ENCODE measurements at regions not wholly inside any gene's neighbourhood (a gene's known extent, or its start where the extent isn't known, plus 50 kb on each side); places are given as distances from the start of the nearest gene placed in this dataset.

DNA sequence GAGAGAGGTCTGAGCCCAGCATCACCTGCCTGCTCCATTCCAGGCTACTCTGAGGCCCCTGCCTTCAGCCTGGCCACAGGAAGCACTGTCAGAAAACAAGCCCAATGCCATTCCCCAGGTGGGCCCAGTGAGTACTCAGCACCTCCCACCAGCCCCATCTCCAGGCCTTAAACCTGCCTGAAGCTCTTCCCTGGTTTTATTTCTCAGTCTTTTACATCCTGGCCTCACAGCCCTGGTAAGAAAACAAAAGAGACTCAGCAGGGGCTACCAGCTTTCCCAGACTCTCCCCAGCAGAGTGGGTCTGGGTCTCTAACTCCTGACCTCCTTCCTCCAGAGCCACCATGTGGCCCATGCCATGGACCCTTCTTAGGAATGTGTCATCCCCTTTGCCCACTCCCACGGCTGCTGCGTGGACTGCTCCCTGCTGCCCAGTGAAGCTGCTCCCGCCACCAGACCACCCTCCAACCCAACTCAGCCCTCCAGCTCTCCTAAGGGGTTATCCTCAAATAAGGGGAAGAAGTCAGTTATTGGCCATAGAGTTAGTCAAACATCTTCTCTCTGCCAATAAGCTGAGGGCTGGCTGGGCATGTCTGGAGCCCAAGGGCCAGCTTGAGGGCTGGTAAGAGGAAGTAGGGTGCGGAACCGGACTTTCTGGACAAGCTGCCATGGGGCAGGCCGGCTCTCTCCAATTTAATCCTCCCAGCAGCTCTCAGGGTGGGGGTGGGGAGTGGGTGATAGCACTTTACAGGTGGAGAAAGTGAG, 116.7 kb upstream of the LINGO1 start:
- Mint-ChIP-seq H3K4me3 (ENCODE audit: unreplicated experiment) (no peak overlapping the region), H3K27me3 (ENCODE audit: unreplicated experiment) (peaks cover 17% of the 10 kb centered on the region), H3K4me1 (ENCODE audit: unreplicated experiment) (peaks cover 3% of the 10 kb centered on the region), H3K36me3 (ENCODE audit: unreplicated experiment) (no peaks in the 10 kb centered on the region), H3K27ac (ENCODE audit: unreplicated experiment) (no peak overlapping the region), H3K9me3 (ENCODE audit: unreplicated experiment) (no peaks in the 10 kb centered on the region)
- TF ChIP-seq, protein P1, sequence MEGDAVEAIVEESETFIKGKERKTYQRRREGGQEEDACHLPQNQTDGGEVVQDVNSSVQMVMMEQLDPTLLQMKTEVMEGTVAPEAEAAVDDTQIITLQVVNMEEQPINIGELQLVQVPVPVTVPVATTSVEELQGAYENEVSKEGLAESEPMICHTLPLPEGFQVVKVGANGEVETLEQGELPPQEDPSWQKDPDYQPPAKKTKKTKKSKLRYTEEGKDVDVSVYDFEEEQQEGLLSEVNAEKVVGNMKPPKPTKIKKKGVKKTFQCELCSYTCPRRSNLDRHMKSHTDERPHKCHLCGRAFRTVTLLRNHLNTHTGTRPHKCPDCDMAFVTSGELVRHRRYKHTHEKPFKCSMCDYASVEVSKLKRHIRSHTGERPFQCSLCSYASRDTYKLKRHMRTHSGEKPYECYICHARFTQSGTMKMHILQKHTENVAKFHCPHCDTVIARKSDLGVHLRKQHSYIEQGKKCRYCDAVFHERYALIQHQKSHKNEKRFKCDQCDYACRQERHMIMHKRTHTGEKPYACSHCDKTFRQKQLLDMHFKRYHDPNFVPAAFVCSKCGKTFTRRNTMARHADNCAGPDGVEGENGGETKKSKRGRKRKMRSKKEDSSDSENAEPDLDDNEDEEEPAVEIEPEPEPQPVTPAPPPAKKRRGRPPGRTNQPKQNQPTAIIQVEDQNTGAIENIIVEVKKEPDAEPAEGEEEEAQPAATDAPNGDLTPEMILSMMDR (IDR thresholded peaks at IDR 0.05): no peak
- no peak for DNase-seq (ENCODE audit: extremely low spot score, unreplicated experiment)

DNA sequence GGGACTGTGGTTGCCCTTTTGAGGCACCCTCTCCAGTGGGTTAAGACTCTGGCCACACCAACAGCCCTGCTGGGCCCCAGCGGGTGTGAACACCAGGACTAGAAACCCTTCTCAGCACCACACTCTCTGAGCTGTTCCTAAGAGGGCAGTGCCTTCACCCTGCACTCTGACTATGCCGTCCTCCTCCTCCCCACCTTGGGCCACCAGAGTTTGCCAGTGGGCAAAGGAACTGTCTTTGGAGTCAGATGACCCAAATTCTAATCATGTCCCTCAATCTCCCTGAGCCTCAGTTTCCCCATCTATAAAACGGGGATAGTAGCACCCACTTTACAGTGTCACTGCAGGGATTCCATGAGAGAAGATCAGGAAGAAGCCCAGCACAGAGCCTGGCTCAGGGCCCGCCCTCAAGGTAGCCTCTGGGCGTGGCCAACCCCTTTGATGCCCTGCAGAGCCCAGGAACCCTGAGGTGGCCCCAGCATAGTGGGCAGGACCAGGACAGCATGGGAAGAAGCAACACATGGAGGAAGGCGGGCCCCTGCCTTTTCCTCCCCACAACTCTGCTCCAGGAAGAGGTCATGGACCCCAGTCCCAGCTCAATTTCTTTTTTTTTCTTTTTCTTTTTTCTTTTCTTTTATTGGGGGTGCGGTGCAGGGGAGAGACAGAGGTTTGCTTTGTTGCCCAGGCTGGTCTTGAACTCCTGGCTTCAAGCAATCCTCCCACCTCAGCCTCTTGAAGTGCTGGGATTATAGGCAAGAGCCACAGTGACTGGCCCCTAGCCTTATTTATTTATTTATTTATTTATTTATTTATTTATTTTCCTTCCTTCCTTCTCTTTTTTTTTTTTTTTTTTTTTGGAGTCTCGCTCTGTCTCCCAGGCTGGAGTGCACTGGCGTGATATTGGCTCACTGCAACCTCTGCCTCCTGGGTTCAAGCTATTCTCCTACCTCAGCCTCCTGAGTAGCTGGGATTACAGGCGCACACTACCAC, 115.7 kb upstream of the LINGO1 start:
- Mint-ChIP-seq H3K4me1 (ENCODE audit: unreplicated experiment) (peaks cover 3% of the 10 kb centered on the region), H3K9me3 (ENCODE audit: unreplicated experiment) (no peaks in the 10 kb centered on the region), H3K27ac (ENCODE audit: unreplicated experiment) (no peak overlapping the region), H3K36me3 (ENCODE audit: unreplicated experiment) (no peaks in the 10 kb centered on the region), H3K4me3 (ENCODE audit: unreplicated experiment) (no peak overlapping the region), H3K27me3 (ENCODE audit: unreplicated experiment) (peaks cover 17% of the 10 kb centered on the region)
- DNase-seq (ENCODE audit: extremely low spot score, unreplicated experiment): no peak
- TF ChIP-seq, protein P1 (IDR thresholded peaks at IDR 0.05): no peak

- no peak overlapping the region for H3K4me3 Mint-ChIP-seq (ENCODE audit: unreplicated experiment)
- H3K27ac Mint-ChIP-seq (ENCODE audit: unreplicated experiment): no peak overlapping the region
- H3K9me3 Mint-ChIP-seq (ENCODE audit: unreplicated experiment): no peaks in the 10 kb centered on the region
Measured at GRCh38 chr15:77747175-77748077, 114.7 kb upstream of the LINGO1 start.

DNA sequence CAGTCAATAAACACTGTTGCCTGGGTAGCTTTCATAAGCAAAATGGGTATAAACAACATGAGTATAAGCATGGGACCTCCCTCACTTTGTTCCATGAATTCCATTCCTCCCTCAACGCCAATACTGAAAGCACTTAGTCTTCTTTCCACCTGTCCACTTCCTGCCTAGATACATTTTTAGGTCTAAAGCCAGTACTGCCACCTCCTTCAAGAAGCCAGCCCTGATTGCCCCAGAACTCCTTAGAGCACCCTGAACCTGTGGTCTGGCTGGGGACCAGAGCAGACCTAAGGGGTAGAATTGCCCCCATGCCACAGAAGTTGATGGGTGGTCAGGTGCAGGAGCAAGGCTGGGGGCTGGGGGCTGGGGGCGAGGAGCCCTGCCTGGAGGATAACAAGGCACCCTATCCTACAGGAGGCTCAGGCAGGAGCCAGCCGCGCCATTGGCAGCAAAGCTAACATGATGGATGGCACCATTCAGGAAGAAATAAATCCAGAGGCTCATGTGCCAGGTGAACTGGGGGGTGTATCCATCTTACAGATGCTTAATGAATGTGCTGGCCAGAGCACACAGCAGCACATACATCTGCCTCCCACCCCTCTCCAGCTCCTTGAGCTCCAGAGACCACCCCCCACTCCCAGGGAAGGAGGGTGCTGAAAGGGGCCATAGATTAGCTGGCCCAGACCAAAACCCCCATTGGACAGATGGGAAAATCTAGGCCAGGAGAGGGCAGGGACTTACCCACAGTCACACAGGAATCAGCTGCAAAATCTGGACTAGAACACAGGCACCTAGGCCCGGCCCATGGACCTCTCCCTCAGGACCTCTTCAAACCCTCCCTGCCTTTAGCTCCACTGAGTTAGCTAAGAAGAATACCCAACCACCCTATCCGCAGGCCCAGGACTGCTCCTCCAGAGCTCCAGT, 113.8 kb upstream of the LINGO1 start:
- H3K4me1 Mint-ChIP-seq (ENCODE audit: unreplicated experiment): peaks cover 3% of the 10 kb centered on the region
- no peak for DNase-seq (ENCODE audit: extremely low spot score, unreplicated experiment)
- no peak overlapping the region for H3K27ac Mint-ChIP-seq (ENCODE audit: unreplicated experiment)

More at GRCh38 chr15:77747175-77748077, 114.7 kb upstream of the LINGO1 start:
- H3K4me1 Mint-ChIP-seq (ENCODE audit: unreplicated experiment): peaks cover 3% of the 10 kb centered on the region
- TF ChIP-seq, protein P1 (IDR thresholded peaks at IDR 0.05): no peak
- H3K36me3 Mint-ChIP-seq (ENCODE audit: unreplicated experiment): no peaks in the 10 kb centered on the region
- DNase-seq (ENCODE audit: extremely low spot score, unreplicated experiment): no peak
- peaks cover 17% of the 10 kb centered on the region for H3K27me3 Mint-ChIP-seq (ENCODE audit: unreplicated experiment)

More for the DNA sequence above, 113.8 kb upstream of the LINGO1 start:
- Mint-ChIP-seq H3K9me3 (ENCODE audit: unreplicated experiment) (no peaks in the 10 kb centered on the region), H3K27me3 (ENCODE audit: unreplicated experiment) (peaks cover 17% of the 10 kb centered on the region), H3K4me3 (ENCODE audit: unreplicated experiment) (no peak overlapping the region), H3K36me3 (ENCODE audit: unreplicated experiment) (no peaks in the 10 kb centered on the region)
- TF ChIP-seq, protein P1 (IDR thresholded peaks at IDR 0.05): no peak
